ENCODE measurements at regions not wholly inside any gene's neighbourhood (a gene's known extent, or its start where the extent isn't known, plus 50 kb on each side); places are given as distances from the start of the nearest gene placed in this dataset.

GRCh38 chr16:52054326-52054725 is 492.6 kb downstream of the TOX3 start:
- TF ChIP-seq CTCF (IDR thresholded peaks at IDR 0.05): no peak
- no peak for TF ChIP-seq POLR2A (IDR thresholded peaks at IDR 0.05)

Data from uterus (tissue), 2 donors.